NCI-H2107 treated with DMSO at 0.1 percent for 48 hours (cell line): ENCODE measurements at regions not wholly inside any gene's neighbourhood (a gene's known extent, or its start where the extent isn't known, plus 50 kb on each side); places are given as distances from the start of the nearest gene placed in this dataset.
"Not testable (repeated sequence)": the region's sequence is repeated elsewhere in the genome, so short reads cannot be mapped to it uniquely, and the experiment has no call there.

Source experiments
- DNase-seq: peaks from one replicate; lab custom pipeline; 2025; ENCODE audit not compliant: unreplicated experiment; lab: John Stamatoyannopoulos, UW

- DNase-seq, result no peak
These were observed 395.4 kb downstream of the ZNF804A start for GRCh38 chr2:184993746-184994145.

GRCh38 chr2:185006481-185006880, 408.2 kb downstream of the ZNF804A start:
- DNase-seq, result no peak

GRCh38 chr2:185012643-185013042, 414.3 kb downstream of the ZNF804A start:
- no peak for DNase-seq

GRCh38 chr2:185014076-185014475, 415.7 kb downstream of the ZNF804A start:
- DNase-seq, result no peak

- not testable (repeated sequence) for DNase-seq
These were observed 427.6 kb downstream of the ZNF804A start for GRCh38 chr2:185025891-185026290.

GRCh38 chr2:185035906-185036305, 437.6 kb downstream of the ZNF804A start:
- no peak for DNase-seq

- DNase-seq, result no peak
These were observed 446.1 kb downstream of the ZNF804A start for GRCh38 chr2:185044323-185044874.

- DNase-seq, result no peak
These were observed 452.5 kb downstream of the ZNF804A start for GRCh38 chr2:185050804-185051203.

GRCh38 chr2:185063761-185064160, 465.4 kb downstream of the ZNF804A start:
- no peak for DNase-seq

GRCh38 chr2:185066128-185066527, 467.8 kb downstream of the ZNF804A start:
- no peak for DNase-seq

- DNase-seq, result no peak
These were observed 470.8 kb downstream of the ZNF804A start for GRCh38 chr2:185069107-185069506.

- DNase-seq, result no peak
These were observed 475.8 kb downstream of the ZNF804A start for GRCh38 chr2:185074156-185074555.

- DNase-seq, result no peak
These were observed 484.4 kb downstream of the ZNF804A start for GRCh38 chr2:185082749-185083148.

- no peak for DNase-seq
These were observed 510.3 kb downstream of the ZNF804A start for GRCh38 chr2:185108588-185108987.

- DNase-seq, result peak; percentile 80
These were observed 529.1 kb downstream of the ZNF804A start for GRCh38 chr2:185127412-185127811.

GRCh38 chr2:185128346-185128745, 530.0 kb downstream of the ZNF804A start:
- peak; percentile 24 for DNase-seq

- DNase-seq, result no peak
These were observed 530.7 kb downstream of the ZNF804A start for GRCh38 chr2:185128996-185129395.

GRCh38 chr2:185130685-185131084, 532.4 kb downstream of the ZNF804A start:
- DNase-seq, result no peak

- no peak for DNase-seq
These were observed 534.2 kb downstream of the ZNF804A start for GRCh38 chr2:185132501-185133041.

- peak; percentile 4 for DNase-seq
These were observed 539.4 kb downstream of the ZNF804A start for GRCh38 chr2:185137700-185138099.

- no peak for DNase-seq
These were observed 544.3 kb downstream of the ZNF804A start for GRCh38 chr2:185142677-185143076.

- peak; percentile 68 for DNase-seq
These were observed 546.0 kb downstream of the ZNF804A start for GRCh38 chr2:185144159-185144919.
